IPS-NIHi11 (cell line): ENCODE measurements at regions not wholly inside any gene's neighbourhood (a gene's known extent, or its start where the extent isn't known, plus 50 kb on each side); places are given as distances from the start of the nearest gene placed in this dataset.

Experiments
- DNase-seq: peaks from one replicate; pipeline ENCODE4 v3.0.0; 2012; ENCODE audit warnings: mixed read lengths, low spot score

GRCh38 chr9:109912726-109913460 is 132.9 kb downstream of the PALM2AKAP2 start:
- no peak for DNase-seq

- no peak for DNase-seq
These were observed 133.4 kb downstream of the PALM2AKAP2 start for GRCh38 chr9:109913461-109913810.

- DNase-seq = no peak
These were observed 134.5 kb downstream of the PALM2AKAP2 start for GRCh38 chr9:109914280-109915027.

- no peak for DNase-seq
These were observed 136.3 kb downstream of the PALM2AKAP2 start for GRCh38 chr9:109916316-109916715.

GRCh38 chr9:109918339-109919163 is 138.6 kb downstream of the PALM2AKAP2 start:
- no peak for DNase-seq

- DNase-seq = no peak
These were observed 139.9 kb downstream of the PALM2AKAP2 start for GRCh38 chr9:109919736-109920408.

GRCh38 chr9:109922617-109923470 is 142.8 kb downstream of the PALM2AKAP2 start:
- no peak for DNase-seq

- DNase-seq = peak; percentile 7
These were observed 143.4 kb downstream of the PALM2AKAP2 start for GRCh38 chr9:109923471-109923760.

GRCh38 chr9:109923806-109924205 is 143.8 kb downstream of the PALM2AKAP2 start:
- DNase-seq = no peak

GRCh38 chr9:109925799-109926198 is 145.8 kb downstream of the PALM2AKAP2 start:
- no peak for DNase-seq

- DNase-seq = no peak
These were observed 146.4 kb downstream of the PALM2AKAP2 start for GRCh38 chr9:109926421-109926869.

- no peak for DNase-seq
These were observed 151.6 kb downstream of the PALM2AKAP2 start for GRCh38 chr9:109931623-109932022.

- no peak for DNase-seq
These were observed 154.3 kb downstream of the PALM2AKAP2 start for GRCh38 chr9:109934136-109934856.

- DNase-seq = no peak
These were observed 154.8 kb downstream of the PALM2AKAP2 start for GRCh38 chr9:109934857-109935215.

GRCh38 chr9:109935406-109936087 is 155.5 kb downstream of the PALM2AKAP2 start:
- DNase-seq = no peak

GRCh38 chr9:109937861-109938453 is 158.0 kb downstream of the PALM2AKAP2 start:
- DNase-seq = no peak

- no peak for DNase-seq
These were observed 159.8 kb downstream of the PALM2AKAP2 start for GRCh38 chr9:109939698-109940342.

- DNase-seq = no peak
These were observed 160.6 kb downstream of the PALM2AKAP2 start for GRCh38 chr9:109940561-109940960.

- no peak for DNase-seq
These were observed 161.8 kb downstream of the PALM2AKAP2 start for GRCh38 chr9:109941771-109942170.
